ENCODE measurements at regions not wholly inside any gene's neighbourhood (a gene's known extent, or its start where the extent isn't known, plus 50 kb on each side); places are given as distances from the start of the nearest gene placed in this dataset.

DNA sequence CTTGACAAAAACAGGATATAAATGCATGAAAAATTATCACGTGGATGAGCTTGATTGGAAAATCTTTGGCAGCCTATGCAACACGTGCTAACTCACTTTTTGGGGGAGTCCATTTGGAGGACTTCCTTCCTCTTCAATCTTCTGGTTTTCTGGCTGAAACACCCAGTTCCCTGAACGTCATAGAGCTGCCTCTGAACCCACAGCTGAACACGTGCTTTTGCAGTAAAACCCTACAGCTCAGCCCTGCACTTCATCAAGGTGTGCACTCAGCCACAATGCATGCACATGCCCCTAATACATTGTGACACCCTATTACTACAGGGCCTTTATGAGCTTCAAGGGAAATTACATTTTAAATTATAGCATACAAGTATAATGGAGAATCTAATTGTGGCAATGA is 808.7 kb upstream of the AUTS2 start:
- TF ChIP-seq, protein P1, sequence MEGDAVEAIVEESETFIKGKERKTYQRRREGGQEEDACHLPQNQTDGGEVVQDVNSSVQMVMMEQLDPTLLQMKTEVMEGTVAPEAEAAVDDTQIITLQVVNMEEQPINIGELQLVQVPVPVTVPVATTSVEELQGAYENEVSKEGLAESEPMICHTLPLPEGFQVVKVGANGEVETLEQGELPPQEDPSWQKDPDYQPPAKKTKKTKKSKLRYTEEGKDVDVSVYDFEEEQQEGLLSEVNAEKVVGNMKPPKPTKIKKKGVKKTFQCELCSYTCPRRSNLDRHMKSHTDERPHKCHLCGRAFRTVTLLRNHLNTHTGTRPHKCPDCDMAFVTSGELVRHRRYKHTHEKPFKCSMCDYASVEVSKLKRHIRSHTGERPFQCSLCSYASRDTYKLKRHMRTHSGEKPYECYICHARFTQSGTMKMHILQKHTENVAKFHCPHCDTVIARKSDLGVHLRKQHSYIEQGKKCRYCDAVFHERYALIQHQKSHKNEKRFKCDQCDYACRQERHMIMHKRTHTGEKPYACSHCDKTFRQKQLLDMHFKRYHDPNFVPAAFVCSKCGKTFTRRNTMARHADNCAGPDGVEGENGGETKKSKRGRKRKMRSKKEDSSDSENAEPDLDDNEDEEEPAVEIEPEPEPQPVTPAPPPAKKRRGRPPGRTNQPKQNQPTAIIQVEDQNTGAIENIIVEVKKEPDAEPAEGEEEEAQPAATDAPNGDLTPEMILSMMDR (IDR thresholded peaks at IDR 0.05), result no peak
- no peak for TF ChIP-seq POLR2AphosphoS5 (IDR thresholded peaks at IDR 0.05)
